B cell (primary cell): ENCODE measurements at regions not wholly inside any gene's neighbourhood (a gene's known extent, or its start where the extent isn't known, plus 50 kb on each side); places are given as distances from the start of the nearest gene placed in this dataset.

Experiments used
- EZH2 ChIP-seq: IDR thresholded peaks from 2 replicates; pipeline ENCODE4 v1.6.1; 2012; ENCODE audit warnings: borderline replicate concordance, low read depth, mild to moderate bottlenecking, moderate library complexity, low read length; ENCODE audit not compliant: insufficient read depth, poor library complexity, severe bottlenecking
- TF ChIP-seq, protein P1 (sequence below): fragments of 200-600 bp; IDR thresholded peaks from one replicate; pipeline ENCODE4 v1.8.0; 2022; ENCODE audit warnings: antibody characterized with exemption, mild to moderate bottlenecking

DNA sequence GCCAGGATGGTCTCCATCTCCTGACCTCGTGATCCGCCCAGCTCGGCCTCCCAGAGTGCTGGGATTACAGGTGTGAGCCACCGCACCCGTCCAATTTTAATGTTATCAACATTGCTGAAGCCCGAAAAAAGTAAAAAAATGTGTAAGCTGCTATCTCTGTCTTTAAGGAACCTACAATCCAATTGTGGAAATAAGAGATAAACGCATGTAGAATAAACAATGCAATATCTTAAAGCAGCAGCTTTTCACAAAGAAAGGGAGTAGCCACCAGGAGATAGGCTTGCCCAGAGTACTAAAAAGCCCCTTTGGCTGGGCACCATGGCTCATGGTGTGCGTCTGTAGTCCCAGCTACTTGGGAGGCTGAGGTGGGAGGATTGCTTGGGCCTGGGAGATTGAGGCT is 282.9 kb upstream of the LYZL1 start:
- TF ChIP-seq EZH2 = no peak
- TF ChIP-seq, protein P1, sequence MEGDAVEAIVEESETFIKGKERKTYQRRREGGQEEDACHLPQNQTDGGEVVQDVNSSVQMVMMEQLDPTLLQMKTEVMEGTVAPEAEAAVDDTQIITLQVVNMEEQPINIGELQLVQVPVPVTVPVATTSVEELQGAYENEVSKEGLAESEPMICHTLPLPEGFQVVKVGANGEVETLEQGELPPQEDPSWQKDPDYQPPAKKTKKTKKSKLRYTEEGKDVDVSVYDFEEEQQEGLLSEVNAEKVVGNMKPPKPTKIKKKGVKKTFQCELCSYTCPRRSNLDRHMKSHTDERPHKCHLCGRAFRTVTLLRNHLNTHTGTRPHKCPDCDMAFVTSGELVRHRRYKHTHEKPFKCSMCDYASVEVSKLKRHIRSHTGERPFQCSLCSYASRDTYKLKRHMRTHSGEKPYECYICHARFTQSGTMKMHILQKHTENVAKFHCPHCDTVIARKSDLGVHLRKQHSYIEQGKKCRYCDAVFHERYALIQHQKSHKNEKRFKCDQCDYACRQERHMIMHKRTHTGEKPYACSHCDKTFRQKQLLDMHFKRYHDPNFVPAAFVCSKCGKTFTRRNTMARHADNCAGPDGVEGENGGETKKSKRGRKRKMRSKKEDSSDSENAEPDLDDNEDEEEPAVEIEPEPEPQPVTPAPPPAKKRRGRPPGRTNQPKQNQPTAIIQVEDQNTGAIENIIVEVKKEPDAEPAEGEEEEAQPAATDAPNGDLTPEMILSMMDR = no peak
